ENCODE measurements at regions not wholly inside any gene's neighbourhood (a gene's known extent, or its start where the extent isn't known, plus 50 kb on each side); places are given as distances from the start of the nearest gene placed in this dataset.

- no peak for DNase-seq
- no peak for TF ChIP-seq EZH2 (IDR thresholded peaks at IDR 0.05; ENCODE audit: low read depth)
- no peak for TF ChIP-seq CTCF (conservative IDR thresholded peaks at IDR 0.05)
These were observed 259.1 kb upstream of the TPM1 start for GRCh38 chr15:62783303-62783957.

DNA sequence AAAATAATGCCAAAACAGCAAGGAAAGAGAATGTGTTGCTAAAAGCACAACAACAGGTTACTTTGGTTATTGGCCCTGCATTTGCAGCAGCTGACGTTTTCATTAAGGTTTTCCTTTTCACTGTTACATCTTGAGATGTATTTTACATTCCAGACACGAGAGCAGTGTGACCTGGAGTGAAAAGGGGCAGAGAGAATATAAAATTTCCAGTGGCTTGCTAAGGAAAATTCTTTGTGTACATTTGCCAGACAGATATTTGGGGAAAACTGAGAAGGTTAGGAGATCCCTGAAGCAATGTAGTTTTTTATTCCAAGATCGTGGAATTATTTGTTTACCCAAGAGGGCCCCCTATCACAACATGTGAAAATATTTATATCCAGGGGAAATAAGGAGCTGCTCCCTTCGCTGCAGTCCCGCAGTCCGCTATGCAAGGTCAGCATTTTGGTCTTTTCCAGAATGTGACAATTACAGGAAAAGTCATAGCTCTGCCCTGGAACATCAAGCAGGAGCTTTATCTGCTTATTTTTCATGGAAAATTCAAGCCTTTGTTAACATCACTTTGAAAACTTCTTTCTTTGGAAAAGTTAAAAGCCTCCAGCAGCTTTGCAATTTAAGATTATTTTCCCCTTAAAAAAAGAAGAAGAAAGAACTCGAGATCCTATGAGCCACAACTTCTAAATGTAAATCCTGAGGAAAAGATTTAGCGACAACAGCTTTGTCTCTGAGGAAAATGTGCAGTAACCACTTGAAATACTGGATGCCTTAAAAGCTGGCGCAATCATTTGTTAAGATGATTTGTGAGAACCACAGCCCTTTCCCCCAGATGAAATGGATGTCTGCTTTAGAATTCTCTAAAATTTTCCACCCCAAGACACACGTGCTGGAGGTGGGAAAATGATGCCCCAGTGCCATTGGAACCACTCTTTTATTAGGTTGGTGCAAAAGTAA lies 256.4 kb upstream of the TPM1 start:
- H3K4me3 ChIP-seq = no peak overlapping the region
- H3K4me1 ChIP-seq (replicated peaks; ENCODE audit: insufficient read depth) = peaks cover 11% of the 10 kb centered on the region
- BruUV-seq (replicated peaks) = no TSS peak
- ChIA-PET POLR2A (ENCODE audit: unreplicated experiment) (interaction anchor here (0.7 kb wide), 1 partner anchor 185 kb away, joined by 8 read pairs; no protein-coding TSS in a partner anchor), CTCF (no interaction called here)
- no peak overlapping the region for H2AFZ ChIP-seq
- TF ChIP-seq CTCF (conservative IDR thresholded peaks at IDR 0.05) (no peak), EZH2 (IDR thresholded peaks at IDR 0.05; ENCODE audit: low read depth) (no peak)
- no peaks in the 10 kb centered on the region for H3K36me3 ChIP-seq (ENCODE audit: low read depth)
- H3K27me3 ChIP-seq (ENCODE audit: insufficient read depth, low read depth) = no peaks in the 10 kb centered on the region
- H3K79me2 ChIP-seq (ENCODE audit: low read depth) = no peaks in the 10 kb centered on the region
- H3K9me2 ChIP-seq (ENCODE audit: insufficient read depth) = no peaks in the 10 kb centered on the region
- H4K20me1 ChIP-seq (ENCODE audit: insufficient read depth) = no peaks in the 10 kb centered on the region
- intact Hi-C loops (cut with micrococcal nuclease; ENCODE audit: unreplicated experiment) = no loop called here
- no peak overlapping the region for H3K4me2 ChIP-seq
- no peak overlapping the region for H3K27ac ChIP-seq
- H3F3A ChIP-seq (ENCODE audit: insufficient read depth, low read depth) = no peaks in the 10 kb centered on the region
- no peaks in the 10 kb centered on the region for H3K9me3 ChIP-seq (ENCODE audit: insufficient read depth, low read depth)
- DNase-seq = no peak

More at GRCh38 chr15:62783303-62783957, 259.1 kb upstream of the TPM1 start:
- H4K20me1 ChIP-seq (ENCODE audit: insufficient read depth) = no peaks in the 10 kb centered on the region
- H2AFZ ChIP-seq = no peak overlapping the region
- H3K4me2 ChIP-seq = no peak overlapping the region
- ChIA-PET CTCF (no interaction called here), POLR2A (ENCODE audit: unreplicated experiment) (no interaction called here)
- H3K4me3 ChIP-seq = no peak overlapping the region
- peaks cover 11% of the 10 kb centered on the region for H3K4me1 ChIP-seq (replicated peaks; ENCODE audit: insufficient read depth)
- H3K27ac ChIP-seq = no peak overlapping the region
- no peaks in the 10 kb centered on the region for H3K9me2 ChIP-seq (ENCODE audit: insufficient read depth)
- H3F3A ChIP-seq (ENCODE audit: insufficient read depth, low read depth) = no peaks in the 10 kb centered on the region
- H3K79me2 ChIP-seq (ENCODE audit: low read depth) = no peaks in the 10 kb centered on the region
- no TSS peak for BruUV-seq (replicated peaks)
- H3K9me3 ChIP-seq (ENCODE audit: insufficient read depth, low read depth) = no peaks in the 10 kb centered on the region
- intact Hi-C loops (cut with micrococcal nuclease; ENCODE audit: unreplicated experiment) = loop anchor here (2.0 to 5.0 kb wide), 3 partner anchors 215 to 619 kb away; no protein-coding TSS in a partner anchor
- no peaks in the 10 kb centered on the region for H3K36me3 ChIP-seq (ENCODE audit: low read depth)
- H3K27me3 ChIP-seq (ENCODE audit: insufficient read depth, low read depth) = no peaks in the 10 kb centered on the region

DNA sequence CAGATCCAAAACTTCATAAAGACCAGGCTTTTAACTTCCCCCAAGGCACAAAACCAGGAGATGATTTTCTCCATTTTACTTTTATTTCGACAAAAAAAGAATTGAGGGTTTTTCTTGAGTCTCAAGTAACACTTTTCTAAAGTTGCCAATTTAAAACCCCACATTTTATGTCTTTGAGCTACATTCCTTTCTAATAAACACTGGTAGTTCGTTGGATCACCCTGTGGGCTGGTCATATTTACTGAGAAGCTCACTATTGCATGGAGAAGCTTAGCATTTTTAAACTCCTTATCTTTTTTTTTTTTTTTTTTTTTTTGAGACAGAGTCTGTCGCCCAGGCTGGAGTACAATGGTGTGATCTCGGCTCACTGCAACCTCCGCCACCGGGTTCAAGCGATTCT lies 255.1 kb upstream of the TPM1 start:
- Histone ChIP-seq H3F3A (ENCODE audit: insufficient read depth, low read depth) (no peaks in the 10 kb centered on the region), H3K79me2 (ENCODE audit: low read depth) (no peaks in the 10 kb centered on the region), H3K4me3 (no peak overlapping the region), H4K20me1 (ENCODE audit: insufficient read depth) (no peaks in the 10 kb centered on the region), H3K27ac (no peak overlapping the region), H3K9me3 (ENCODE audit: insufficient read depth, low read depth) (no peaks in the 10 kb centered on the region), H3K9me2 (ENCODE audit: insufficient read depth) (no peaks in the 10 kb centered on the region), H3K4me1 (replicated peaks; ENCODE audit: insufficient read depth) (peaks cover 2% of the 10 kb centered on the region), H2AFZ (no peak overlapping the region), H3K27me3 (ENCODE audit: insufficient read depth, low read depth) (no peaks in the 10 kb centered on the region), H3K36me3 (ENCODE audit: low read depth) (no peaks in the 10 kb centered on the region), H3K4me2 (no peak overlapping the region)
- CTCF ChIA-PET = interaction anchor here (0.6 kb wide), 1 partner anchor 699 kb away, joined by 11 read pairs; no protein-coding TSS in a partner anchor
- intact Hi-C loops (cut with micrococcal nuclease; ENCODE audit: unreplicated experiment) = no loop called here
- no TSS peak for BruUV-seq (replicated peaks)
- TF ChIP-seq CTCF (conservative IDR thresholded peaks at IDR 0.05) = no peak
- no peak for TF ChIP-seq EZH2 (IDR thresholded peaks at IDR 0.05; ENCODE audit: low read depth)
- no peak for DNase-seq
- POLR2A ChIA-PET (ENCODE audit: unreplicated experiment) = interaction anchor here (0.7 kb wide), 1 partner anchor 183 kb away, joined by 8 read pairs; no protein-coding TSS in a partner anchor
